Large intestine (tissue), 3 donors: ENCODE measurements at regions not wholly inside any gene's neighbourhood (a gene's known extent, or its start where the extent isn't known, plus 50 kb on each side); places are given as distances from the start of the nearest gene placed in this dataset.

Experiments used
- DNase-seq, 2 donors: peaks; one replicate each; pipeline versions ENCODE4 v3.0.0 to v3.0.0-alpha.2; 2013
- H3K27ac ChIP-seq: one replicate; pipeline ENCODE4 v1.5.1; 2013; ENCODE audit warnings: low read length
- H3K27me3 ChIP-seq: 2 replicates; pipeline ENCODE4 v1.6.1; 2013; ENCODE audit warnings: low read length; ENCODE audit not compliant: control insufficient read depth, insufficient read depth
- H3K36me3 ChIP-seq: 2 replicates; pipeline ENCODE4 v1.6.1; 2013; ENCODE audit warnings: low read length; ENCODE audit not compliant: control insufficient read depth, insufficient read depth
- H3K4me1 ChIP-seq: one replicate; pipeline ENCODE4 v1.6.1; 2013; ENCODE audit warnings: low read length; ENCODE audit not compliant: control insufficient read depth, insufficient read depth
- H3K4me3 ChIP-seq: one replicate; pipeline ENCODE4 v1.5.1; 2013; ENCODE audit warnings: low read length
- H3K9me3 ChIP-seq: one replicate; pipeline ENCODE4 v1.6.1; 2013; ENCODE audit warnings: mild to moderate bottlenecking, low read depth, low read length, moderate library complexity; ENCODE audit not compliant: control insufficient read depth
- WGBS: methylation state at CpG from one replicate; pipeline ENCODE4 v1.1.5; 2013; ENCODE audit warnings: low lambda C conversion rate; ENCODE audit not compliant: insufficient coverage; 5-methylcytosine and 5-hydroxymethylcytosine counted together

DNA sequence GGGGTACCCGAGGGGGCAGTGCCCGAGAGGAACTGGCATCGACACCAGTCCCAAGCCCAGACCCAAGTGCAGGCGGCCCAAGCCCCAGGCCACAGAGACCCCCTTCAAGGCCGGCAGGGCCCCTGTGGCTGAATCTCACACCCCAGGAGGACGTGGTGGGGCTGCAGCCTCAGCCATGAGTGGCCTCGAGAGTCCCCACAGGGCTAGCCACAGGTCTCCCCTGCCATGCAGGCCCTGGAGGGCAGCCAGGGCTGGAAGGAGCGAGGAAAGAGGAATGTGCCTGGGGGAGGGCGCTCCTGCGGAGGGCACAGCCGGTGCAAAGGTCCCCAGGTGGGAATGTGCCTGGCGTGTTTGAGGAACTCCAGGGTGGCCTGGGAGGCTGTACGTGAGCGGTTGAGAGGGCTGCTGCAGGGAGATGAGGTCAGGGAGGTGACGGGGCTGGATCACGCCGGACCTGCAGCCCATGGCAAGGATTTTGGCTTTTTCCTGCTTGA lies 86.1 kb downstream of the NCOR2 start:
- Histone ChIP-seq H3K27ac (no peak overlapping the region), H3K9me3 (peaks cover 4% of the 10 kb centered on the region), H3K27me3 (no peaks in the 10 kb centered on the region), H3K36me3 (peaks cover 82% of the 10 kb centered on the region), H3K4me1 (peaks cover 10% of the 10 kb centered on the region), H3K4me3 (no peak overlapping the region)
- no peak for DNase-seq
- no CpG with 5 or more reads among the region's 17 CpGs for WGBS

GRCh38 chr12:124480469-124481256 lies 86.7 kb downstream of the NCOR2 start:
- peaks cover 84% of the 10 kb centered on the region for H3K36me3 ChIP-seq

GRCh38 chr12:124479680-124480468 lies 87.5 kb downstream of the NCOR2 start:
- Histone ChIP-seq H3K27me3 (no peaks in the 10 kb centered on the region), H3K27ac (no peak overlapping the region), H3K4me1 (peaks cover 10% of the 10 kb centered on the region), H3K4me3 (no peak overlapping the region), H3K9me3 (peaks cover 4% of the 10 kb centered on the region), H3K36me3 (peaks cover 84% of the 10 kb centered on the region)
- DNase-seq: peak in 1 of 2 donors; percentile 53
- WGBS: no CpG with 5 or more reads among the region's 19 CpGs

More at GRCh38 chr12:124480469-124481256, 86.7 kb downstream of the NCOR2 start:
- Histone ChIP-seq H3K9me3 (peaks cover 4% of the 10 kb centered on the region), H3K4me1 (peaks cover 10% of the 10 kb centered on the region), H3K27ac (no peak overlapping the region), H3K4me3 (no peak overlapping the region), H3K27me3 (no peaks in the 10 kb centered on the region)
- peak; percentile 33 to 54 for DNase-seq
- WGBS: no CpG with 5 or more reads among the region's 15 CpGs

GRCh38 chr12:124478985-124479645 lies 88.3 kb downstream of the NCOR2 start:
- H3K27me3 ChIP-seq: no peaks in the 10 kb centered on the region
- H3K36me3 ChIP-seq: peaks cover 84% of the 10 kb centered on the region
- 96% methylated on average over 5 of the region's 42 CpGs for WGBS
- H3K9me3 ChIP-seq: peaks cover 4% of the 10 kb centered on the region
- no peak for DNase-seq
- H3K4me3 ChIP-seq: no peak overlapping the region
- no peak overlapping the region for H3K27ac ChIP-seq
- H3K4me1 ChIP-seq: peaks cover 10% of the 10 kb centered on the region

GRCh38 chr12:124478416-124478815 lies 89.0 kb downstream of the NCOR2 start:
- 92% methylated on average over 3 of the region's 9 CpGs for WGBS
- no peak overlapping the region for H3K27ac ChIP-seq
- H3K4me1 ChIP-seq: peaks cover 10% of the 10 kb centered on the region
- no peak for DNase-seq
- H3K4me3 ChIP-seq: no peak overlapping the region
- H3K27me3 ChIP-seq: no peaks in the 10 kb centered on the region
- H3K9me3 ChIP-seq: peaks cover 10% of the 10 kb centered on the region
- peaks cover 83% of the 10 kb centered on the region for H3K36me3 ChIP-seq

DNA sequence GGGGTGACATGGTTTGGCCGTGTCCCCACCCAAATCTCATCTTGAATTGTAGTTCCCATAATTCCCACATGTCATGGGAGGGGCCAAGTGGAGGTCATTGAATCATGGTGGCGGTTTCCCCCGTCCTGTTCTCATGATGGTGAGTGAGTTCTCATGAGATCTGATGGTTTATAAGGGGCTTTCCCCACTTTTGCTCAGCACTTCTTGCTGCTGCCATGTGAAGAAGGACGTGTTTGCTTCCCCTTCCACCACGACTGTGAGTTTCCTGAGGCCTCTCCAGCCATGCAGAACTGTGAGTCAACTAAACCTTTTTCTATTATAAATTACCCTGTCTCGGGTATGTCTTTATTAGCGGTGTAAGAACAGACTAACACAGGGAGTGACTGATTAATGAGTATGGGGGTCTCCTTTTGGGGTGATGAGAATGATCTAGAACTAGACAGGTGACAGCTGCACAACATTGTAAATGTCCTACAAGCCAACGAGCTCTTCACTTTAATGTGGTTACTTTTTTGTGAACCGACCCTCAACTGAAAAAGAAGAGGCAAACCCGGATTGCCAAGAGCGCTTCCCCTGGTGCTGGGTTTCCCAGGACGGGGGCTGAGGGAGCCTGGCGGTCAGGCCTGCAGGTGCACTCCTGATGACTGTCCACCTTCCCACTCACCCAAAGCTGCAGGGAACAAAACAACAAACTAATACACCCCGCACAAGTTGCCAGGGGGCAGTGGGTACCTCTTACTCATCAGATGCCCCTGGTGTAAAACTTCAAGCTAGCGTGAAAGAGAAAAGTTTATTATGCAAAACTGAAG lies 90.1 kb downstream of the NCOR2 start:
- Histone ChIP-seq H3K4me3 (no peak overlapping the region), H3K4me1 (peaks cover 10% of the 10 kb centered on the region), H3K9me3 (peaks cover 16% of the 10 kb centered on the region), H3K36me3 (peaks cover 83% of the 10 kb centered on the region), H3K27ac (no peak overlapping the region), H3K27me3 (no peaks in the 10 kb centered on the region)
- WGBS: no CpG with 5 or more reads among the region's 15 CpGs
- no peak for DNase-seq

- peaks cover 18% of the 10 kb centered on the region for H3K9me3 ChIP-seq
- no peak overlapping the region for H3K4me3 ChIP-seq
- H3K4me1 ChIP-seq: peaks cover 10% of the 10 kb centered on the region
- WGBS: no CpG with 5 or more reads among the region's 10 CpGs
- H3K27ac ChIP-seq: no peak overlapping the region
- DNase-seq: no peak
- peaks cover 83% of the 10 kb centered on the region for H3K36me3 ChIP-seq
- no peaks in the 10 kb centered on the region for H3K27me3 ChIP-seq
Observed at GRCh38 chr12:124476011-124476400, 91.4 kb downstream of the NCOR2 start.

DNA sequence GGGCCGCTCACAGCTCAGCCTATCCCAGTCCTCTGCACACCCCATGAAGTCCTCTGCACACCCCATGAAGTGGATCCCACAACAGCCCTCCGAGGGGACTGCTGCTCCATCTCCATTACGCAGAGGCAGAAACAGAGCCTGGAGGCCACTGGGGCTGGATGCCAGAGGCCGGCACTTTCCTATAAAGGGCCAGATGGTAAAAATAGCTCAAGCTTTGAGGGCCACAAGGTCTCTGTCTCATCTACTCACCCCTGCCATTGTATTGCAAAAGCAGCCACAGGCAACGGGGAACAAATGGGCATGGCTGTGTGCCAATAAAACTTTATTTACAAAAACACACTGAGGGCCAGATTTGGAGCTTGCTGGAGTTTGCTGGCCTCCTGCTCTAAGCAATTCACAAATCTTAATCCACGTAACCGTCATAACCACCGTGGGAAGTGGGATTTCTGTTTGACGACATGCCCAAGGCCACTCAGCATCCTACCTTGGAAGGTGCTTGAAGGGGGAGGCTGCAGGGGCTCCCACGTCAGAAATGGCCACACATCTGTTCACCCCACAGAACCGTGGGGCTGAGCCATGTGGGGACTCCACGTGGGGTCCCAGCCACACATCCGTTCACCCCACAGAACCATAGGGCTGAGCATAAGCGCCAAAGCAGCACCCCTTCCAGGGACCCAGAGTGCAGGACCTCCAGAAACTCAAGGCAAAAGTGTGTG lies 92.0 kb downstream of the NCOR2 start:
- no peak overlapping the region for H3K27ac ChIP-seq
- H3K36me3 ChIP-seq: peaks cover 88% of the 10 kb centered on the region
- DNase-seq: no peak
- H3K9me3 ChIP-seq: peaks cover 23% of the 10 kb centered on the region
- peaks cover 9% of the 10 kb centered on the region for H3K4me1 ChIP-seq
- H3K27me3 ChIP-seq: no peaks in the 10 kb centered on the region
- H3K4me3 ChIP-seq: no peak overlapping the region
- WGBS: no CpG with 5 or more reads among the region's 14 CpGs

- Histone ChIP-seq H3K9me3 (peaks cover 28% of the 10 kb centered on the region), H3K36me3 (peaks cover 90% of the 10 kb centered on the region), H3K27me3 (no peaks in the 10 kb centered on the region), H3K4me3 (no peak overlapping the region), H3K27ac (no peak overlapping the region), H3K4me1 (peaks cover 2% of the 10 kb centered on the region)
- no CpG with 5 or more reads among the region's 9 CpGs for WGBS
- DNase-seq: no peak
Observed at GRCh38 chr12:124474709-124475108, 92.7 kb downstream of the NCOR2 start.
